ENCODE measurements at regions not wholly inside any gene's neighbourhood (a gene's known extent, or its start where the extent isn't known, plus 50 kb on each side); places are given as distances from the start of the nearest gene placed in this dataset.

GRCh38 chr9:107683566-107683965, 194.0 kb upstream of the KLF4 start:
- TF ChIP-seq CTCF (IDR thresholded peaks at IDR 0.05) (no peak), POLR2A (IDR thresholded peaks at IDR 0.05) (no peak)
